PFSK-1 (cell line): ENCODE measurements at regions not wholly inside any gene's neighbourhood (a gene's known extent, or its start where the extent isn't known, plus 50 kb on each side); places are given as distances from the start of the nearest gene placed in this dataset.

ENCODE experiments used
- FOXP2 ChIP-seq: optimal IDR thresholded peaks from 2 replicates; pipeline ENCODE3; 2011; ENCODE audit warnings: borderline replicate concordance, control low read depth, inconsistent platforms; ENCODE audit not compliant: insufficient read depth; ENCODE audit errors: extremely low read length, extremely low read depth
- POLR2AphosphoS5 ChIP-seq: IDR thresholded peaks from 2 replicates; pipeline ENCODE4 v1.6.1; 2012; ENCODE audit warnings: low read depth, mild to moderate bottlenecking, control low read depth, low read length, moderate library complexity
- SIN3A ChIP-seq: IDR thresholded peaks from 2 replicates; pipeline ENCODE4 v1.6.1; 2012; ENCODE audit warnings: mild to moderate bottlenecking, low read length, moderate library complexity, borderline replicate concordance; ENCODE audit not compliant: insufficient read depth
- TAF1 ChIP-seq: IDR thresholded peaks from 2 replicates; pipeline ENCODE4 v1.6.1; 2012; ENCODE audit warnings: low read length, control low read depth, borderline replicate concordance; ENCODE audit not compliant: insufficient read depth
- TF ChIP-seq, protein P1 (sequence below), 2 experiments: IDR thresholded peaks; 2 replicates each; pipeline versions ENCODE4 v1.6.1 to v1.8.0; 2011 to 2012; ENCODE audit warnings: low read depth in 2 of 2, low read length in 2 of 2, control low read depth in 1 of 2, inconsistent platforms in 1 of 2, mild to moderate bottlenecking in 1 of 2, moderate library complexity in 1 of 2; ENCODE audit not compliant: insufficient read depth in 1 of 2

DNA sequence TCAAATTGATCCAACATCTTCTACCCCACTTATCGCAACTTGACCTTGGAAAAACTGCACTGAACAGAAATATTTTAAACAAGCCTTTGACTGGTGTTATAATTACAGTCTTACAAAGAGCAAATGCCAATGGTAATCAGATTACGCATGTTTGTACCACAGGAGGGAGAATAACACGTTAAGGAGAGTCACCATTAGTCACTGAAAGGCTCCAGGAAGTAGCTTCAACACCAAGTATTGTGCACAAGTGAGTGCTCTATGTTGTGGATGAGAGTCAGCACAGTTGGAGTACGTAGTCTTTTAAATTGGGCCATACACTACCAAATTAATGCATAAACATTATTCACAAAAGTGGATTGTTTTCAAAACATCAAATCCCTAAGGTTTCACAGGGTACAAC is 1081.5 kb upstream of the TENM3 start:
- TF ChIP-seq POLR2AphosphoS5: no peak
- no peak for TF ChIP-seq FOXP2
- no peak for TF ChIP-seq SIN3A
- TF ChIP-seq TAF1: no peak
- TF ChIP-seq, protein P1, sequence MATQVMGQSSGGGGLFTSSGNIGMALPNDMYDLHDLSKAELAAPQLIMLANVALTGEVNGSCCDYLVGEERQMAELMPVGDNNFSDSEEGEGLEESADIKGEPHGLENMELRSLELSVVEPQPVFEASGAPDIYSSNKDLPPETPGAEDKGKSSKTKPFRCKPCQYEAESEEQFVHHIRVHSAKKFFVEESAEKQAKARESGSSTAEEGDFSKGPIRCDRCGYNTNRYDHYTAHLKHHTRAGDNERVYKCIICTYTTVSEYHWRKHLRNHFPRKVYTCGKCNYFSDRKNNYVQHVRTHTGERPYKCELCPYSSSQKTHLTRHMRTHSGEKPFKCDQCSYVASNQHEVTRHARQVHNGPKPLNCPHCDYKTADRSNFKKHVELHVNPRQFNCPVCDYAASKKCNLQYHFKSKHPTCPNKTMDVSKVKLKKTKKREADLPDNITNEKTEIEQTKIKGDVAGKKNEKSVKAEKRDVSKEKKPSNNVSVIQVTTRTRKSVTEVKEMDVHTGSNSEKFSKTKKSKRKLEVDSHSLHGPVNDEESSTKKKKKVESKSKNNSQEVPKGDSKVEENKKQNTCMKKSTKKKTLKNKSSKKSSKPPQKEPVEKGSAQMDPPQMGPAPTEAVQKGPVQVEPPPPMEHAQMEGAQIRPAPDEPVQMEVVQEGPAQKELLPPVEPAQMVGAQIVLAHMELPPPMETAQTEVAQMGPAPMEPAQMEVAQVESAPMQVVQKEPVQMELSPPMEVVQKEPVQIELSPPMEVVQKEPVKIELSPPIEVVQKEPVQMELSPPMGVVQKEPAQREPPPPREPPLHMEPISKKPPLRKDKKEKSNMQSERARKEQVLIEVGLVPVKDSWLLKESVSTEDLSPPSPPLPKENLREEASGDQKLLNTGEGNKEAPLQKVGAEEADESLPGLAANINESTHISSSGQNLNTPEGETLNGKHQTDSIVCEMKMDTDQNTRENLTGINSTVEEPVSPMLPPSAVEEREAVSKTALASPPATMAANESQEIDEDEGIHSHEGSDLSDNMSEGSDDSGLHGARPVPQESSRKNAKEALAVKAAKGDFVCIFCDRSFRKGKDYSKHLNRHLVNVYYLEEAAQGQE (IDR thresholded peaks at IDR 0.05; ENCODE audit: insufficient read depth in 1 of 2, low read depth in 2 of 2, low read length in 2 of 2): no peak

DNA sequence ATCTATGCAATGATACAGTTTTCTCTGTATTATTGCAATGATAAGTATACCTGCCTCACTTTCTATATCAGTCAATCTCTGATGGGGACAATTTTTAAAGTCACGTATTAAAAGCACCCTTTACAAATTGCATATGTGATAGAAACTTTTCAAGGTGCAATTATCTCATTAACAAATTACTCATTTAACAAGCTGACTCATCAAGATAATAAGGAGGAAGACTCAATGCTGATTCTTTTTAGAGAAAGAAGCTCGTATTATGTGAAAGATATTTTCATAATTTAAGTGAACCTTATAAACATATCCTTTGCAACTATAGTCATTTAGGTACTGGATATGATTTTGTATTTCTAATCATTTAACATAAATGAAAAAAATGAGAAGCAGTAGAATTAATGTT is 1080.9 kb upstream of the TENM3 start:
- no peak for TF ChIP-seq FOXP2
- TF ChIP-seq POLR2AphosphoS5: no peak
- TF ChIP-seq, protein P1 (IDR thresholded peaks at IDR 0.05; ENCODE audit: insufficient read depth in 1 of 2, low read depth in 2 of 2, low read length in 2 of 2): no peak
- TF ChIP-seq SIN3A: no peak
- TF ChIP-seq TAF1: no peak

DNA sequence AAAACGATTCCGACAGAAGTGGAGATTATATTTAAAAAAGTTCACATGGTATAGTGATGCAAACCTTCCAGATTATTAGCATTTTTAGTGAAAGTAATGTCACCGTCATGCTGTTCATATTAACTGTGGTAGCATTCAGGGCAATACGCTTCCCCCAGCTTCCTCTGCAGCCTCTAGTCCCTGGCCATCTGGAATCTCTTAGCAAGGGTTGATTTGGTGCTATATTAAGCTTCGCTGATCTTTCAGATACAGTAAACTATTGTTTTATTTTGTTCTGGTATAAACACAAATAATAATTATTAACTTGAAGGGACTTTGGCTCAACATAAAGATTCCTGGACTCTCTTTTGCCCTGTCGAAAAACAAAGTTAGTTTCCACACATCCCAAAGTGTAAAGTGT is 1080.5 kb upstream of the TENM3 start:
- TF ChIP-seq, protein P1 (IDR thresholded peaks at IDR 0.05; ENCODE audit: insufficient read depth in 1 of 2, low read depth in 2 of 2, low read length in 2 of 2): no peak
- TF ChIP-seq POLR2AphosphoS5 (no peak), FOXP2 (no peak), SIN3A (no peak), TAF1 (no peak)

DNA sequence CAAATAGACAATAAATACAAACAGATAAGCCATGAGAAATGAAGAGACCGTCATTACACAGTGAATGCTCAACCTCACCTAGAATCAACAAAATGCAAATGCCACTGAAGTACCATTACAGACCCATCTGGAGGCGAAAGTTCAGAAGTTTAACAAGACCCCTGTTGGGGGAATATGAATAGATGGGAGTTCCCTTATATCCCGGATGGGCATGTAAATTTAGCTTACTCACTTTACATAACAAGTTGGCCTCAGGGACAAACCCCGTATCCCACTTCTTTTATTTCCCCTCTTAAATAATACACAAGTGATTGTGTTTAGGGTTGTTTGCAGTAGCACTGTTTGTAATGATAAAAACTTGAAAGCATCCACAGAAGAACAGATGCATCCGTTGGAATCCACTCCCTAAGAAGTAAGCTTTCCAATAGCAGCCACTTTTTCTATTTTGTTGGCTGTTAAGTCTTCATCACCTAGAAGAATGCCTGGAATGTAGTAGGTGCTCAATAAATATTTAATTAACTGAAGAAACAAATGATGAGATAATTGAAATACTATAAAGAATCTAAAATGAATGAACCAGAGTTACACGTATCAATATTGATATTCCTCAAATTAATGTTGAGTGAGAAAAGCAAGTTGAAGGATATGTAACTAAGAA is 1076.3 kb upstream of the TENM3 start:
- TF ChIP-seq, protein P1 (IDR thresholded peaks at IDR 0.05; ENCODE audit: insufficient read depth in 1 of 2, low read depth in 2 of 2, low read length in 2 of 2): no peak
- TF ChIP-seq SIN3A (no peak), FOXP2 (no peak), POLR2AphosphoS5 (no peak), TAF1 (no peak)
